Esophagus squamous epithelium (tissue), 5 donors: ENCODE measurements at regions not wholly inside any gene's neighbourhood (a gene's known extent, or its start where the extent isn't known, plus 50 kb on each side); places are given as distances from the start of the nearest gene placed in this dataset.

Source experiments
- DNase-seq: peaks from one replicate; lab custom pipeline; 2025; lab: John Stamatoyannopoulos, UW
- H3K27ac ChIP-seq, 4 donors: fragments of 200-600 bp; sonication (generic); one replicate each; pipeline ENCODE4 v1.5.1; 2016 to 2019; ENCODE audit warnings: mild to moderate bottlenecking in 1 of 4
- H3K27me3 ChIP-seq, 4 donors: fragments of 200-600 bp; sonication (generic); 1 replicate in 3 of 4; 2 replicates in 1 of 4; pipeline versions ENCODE4 v1.5.1 to v1.6.0; 2017 to 2021; ENCODE audit warnings: antibody characterized with exemption in 1 of 4
- H3K36me3 ChIP-seq, 3 donors: fragments of 200-600 bp; sonication (generic); one replicate each; pipeline ENCODE4 v1.5.1; 2016 to 2019
- H3K4me1 ChIP-seq, 3 donors: fragments of 200-600 bp; sonication (generic); one replicate each; pipeline ENCODE4 v1.5.1; 2017 to 2019
- H3K4me3 ChIP-seq, 4 donors: fragments of 200-600 bp; sonication (generic); 1 replicate in 3 of 4; 2 replicates in 1 of 4; pipeline ENCODE4 v1.5.1; 2016 to 2019; ENCODE audit warnings: mild to moderate bottlenecking in 2 of 4, moderate library complexity in 1 of 4
- H3K9me3 ChIP-seq, 3 donors: fragments of 200-600 bp; sonication (generic); one replicate each; pipeline ENCODE4 v1.5.1; 2016 to 2019
- CTCF ChIP-seq, 6 experiments: fragments of 450-650 bp in 4 of 6; fragments of 200-600 bp in 2 of 6; sonication (generic) in 2 of 6; IDR thresholded peaks; one replicate each; pipeline ENCODE4 v1.5.1; 2016 to 2019; ENCODE audit warnings: antibody characterized with exemption in 6 of 6, mild to moderate bottlenecking in 4 of 6, moderate library complexity in 4 of 6
- POLR2A ChIP-seq, 4 donors: fragments of 450-650 bp; IDR thresholded peaks; one replicate each; pipeline ENCODE4 v1.6.1; 2017; ENCODE audit warnings: antibody characterized with exemption in 4 of 4, mild to moderate bottlenecking in 4 of 4, moderate library complexity in 3 of 4
- WGBS, 2 donors: methylation state at CpG; one replicate each; pipeline ENCODE4 v1.1.5; 2018; 5-methylcytosine and 5-hydroxymethylcytosine counted together
- intact Hi-C: fragments of 100-400 bp; cut with DNase I; formaldehyde crosslinking; loops from one replicate; pipeline ENCODE4 v1.15.0; 2022
- donor health status: DM: yes; HTN: yes; CAD: no.

GRCh38 chr4:11636031-11636430, 207.3 kb upstream of the HS3ST1 start:
- Histone ChIP-seq H3K4me1 (peaks cover 0 to 50% (median 6%) of the 10 kb centered on the region in 3 donors), H3K27ac (peak overlapping the region in 3 of 4 donors; percentile 22 to 89 (median 85)), H3K27me3 (no peaks in the 10 kb centered on the region), H3K9me3 (peaks cover 0 to 9% (median 0%) of the 10 kb centered on the region in 3 donors), H3K36me3 (no peaks in the 10 kb centered on the region), H3K4me3 (no peak overlapping the region)
- no peak for DNase-seq
- intact Hi-C loops = no loop called here
- TF ChIP-seq CTCF (IDR thresholded peaks at IDR 0.05) (no peak), POLR2A (IDR thresholded peaks at IDR 0.05) (no peak)
- WGBS, 2 donors = 55 to 68% methylated on average over 3 of the region's 3 CpGs

- WGBS, 2 donors = 51 to 75% methylated on average over 2 of the region's 2 CpGs
- TF ChIP-seq CTCF (IDR thresholded peaks at IDR 0.05) (no peak), POLR2A (IDR thresholded peaks at IDR 0.05) (no peak)
- H3K27ac ChIP-seq = peak overlapping the region; percentile 42 to 89 (median 86)
- DNase-seq = no peak
- no peaks in the 10 kb centered on the region for H3K36me3 ChIP-seq
- peaks cover 0 to 9% (median 0%) of the 10 kb centered on the region in 3 donors for H3K9me3 ChIP-seq
- no peak overlapping the region for H3K4me3 ChIP-seq
- intact Hi-C loops = no loop called here
- no peaks in the 10 kb centered on the region for H3K27me3 ChIP-seq
- H3K4me1 ChIP-seq = peaks cover 0 to 54% (median 6%) of the 10 kb centered on the region in 3 donors
These were observed 206.6 kb upstream of the HS3ST1 start for GRCh38 chr4:11635342-11635741.

DNA sequence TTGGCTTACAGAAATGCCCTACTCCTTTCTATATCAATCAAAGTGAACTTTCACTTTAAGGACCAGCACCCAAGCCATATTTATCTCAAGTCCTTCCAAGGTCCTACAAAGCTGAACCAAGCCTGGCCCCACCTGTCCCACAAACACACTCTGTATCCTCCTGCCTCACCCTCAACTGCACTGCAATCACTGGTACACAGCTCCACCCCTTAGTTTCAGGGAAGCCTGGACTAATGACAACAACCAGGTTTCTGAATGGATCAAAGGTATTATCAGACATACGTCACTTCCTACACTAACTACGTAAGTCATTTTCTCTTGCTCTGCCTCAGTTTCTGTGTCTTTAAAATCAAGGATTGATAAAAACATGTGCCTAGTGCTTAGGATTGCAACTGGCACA, 205.6 kb upstream of the HS3ST1 start:
- TF ChIP-seq POLR2A (IDR thresholded peaks at IDR 0.05) = no peak
- peak in 2 of 6 experiments; percentile 10 to 12 for TF ChIP-seq CTCF (IDR thresholded peaks at IDR 0.05)
- WGBS, 2 donors = 46 to 69% methylated on average over 2 of the region's 2 CpGs
- no peak for DNase-seq
- Histone ChIP-seq H3K36me3 (no peaks in the 10 kb centered on the region), H3K9me3 (peaks cover 0 to 9% (median 0%) of the 10 kb centered on the region in 3 donors), H3K27ac (peak overlapping the region; percentile 42 to 89 (median 86)), H3K4me1 (peaks cover 0 to 54% (median 6%) of the 10 kb centered on the region in 3 donors), H3K27me3 (no peaks in the 10 kb centered on the region), H3K4me3 (no peak overlapping the region)
- intact Hi-C loops = no loop called here

- DNase-seq = no peak
- WGBS, 2 donors = 62 to 74% methylated on average over 4 of the region's 4 CpGs
- no peak for TF ChIP-seq POLR2A (IDR thresholded peaks at IDR 0.05)
- no peak for TF ChIP-seq CTCF (IDR thresholded peaks at IDR 0.05)
- intact Hi-C loops = no loop called here
- Histone ChIP-seq H3K4me1 (peaks cover 0 to 54% (median 6%) of the 10 kb centered on the region in 3 donors), H3K27me3 (no peaks in the 10 kb centered on the region), H3K36me3 (no peaks in the 10 kb centered on the region), H3K9me3 (peaks cover 0 to under 1% (median 0%) of the 10 kb centered on the region in 3 donors), H3K4me3 (no peak overlapping the region), H3K27ac (peak overlapping the region; percentile 25 to 89 (median 86))
These were observed 204.7 kb upstream of the HS3ST1 start for GRCh38 chr4:11633430-11633829.

DNA sequence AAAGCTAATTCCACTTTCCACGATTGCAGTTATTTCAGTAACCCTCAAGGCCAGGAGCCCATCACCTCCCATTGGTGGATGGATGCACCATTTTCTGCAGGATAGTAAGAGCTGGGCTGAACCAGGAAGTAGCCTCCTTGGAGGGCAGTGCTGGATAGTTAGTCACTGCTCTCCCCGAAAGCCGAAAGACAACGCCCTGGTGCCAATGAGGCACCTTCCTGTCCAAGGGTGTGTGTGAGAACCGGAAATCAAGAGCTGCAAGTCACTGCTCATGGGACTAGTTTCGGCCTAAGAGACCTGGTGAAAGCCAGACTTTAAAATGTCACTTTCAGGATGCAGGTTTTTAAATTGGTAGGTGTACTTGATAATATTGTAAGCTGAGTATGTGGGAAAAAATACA, 203.8 kb upstream of the HS3ST1 start:
- TF ChIP-seq CTCF (IDR thresholded peaks at IDR 0.05) = no peak
- TF ChIP-seq POLR2A (IDR thresholded peaks at IDR 0.05) = no peak

More for the DNA sequence above, 203.8 kb upstream of the HS3ST1 start:
- H3K9me3 ChIP-seq = no peaks in the 10 kb centered on the region
- no peak for DNase-seq
- 31 to 40% methylated on average over 6 of the region's 6 CpGs for WGBS, 2 donors
- no peak overlapping the region for H3K4me3 ChIP-seq
- H3K27ac ChIP-seq = peak overlapping the region; percentile 78 to 89 (median 86)
- peaks cover 0 to 54% (median 6%) of the 10 kb centered on the region in 3 donors for H3K4me1 ChIP-seq
- intact Hi-C loops = no loop called here
- no peaks in the 10 kb centered on the region for H3K36me3 ChIP-seq
- H3K27me3 ChIP-seq = no peaks in the 10 kb centered on the region
